GM12892 (cell line): ENCODE measurements at regions not wholly inside any gene's neighbourhood (a gene's known extent, or its start where the extent isn't known, plus 50 kb on each side); places are given as distances from the start of the nearest gene placed in this dataset.

Source experiments
- DNase-seq: peaks from one replicate; pipeline ENCODE4 v3.0.0; 2011; ENCODE audit not compliant: insufficient read length
- FAIRE-seq: peaks from 2 replicates; lab custom pipeline; 2011; peaks lifted over from hg19 to GRCh38; lab: Jason Lieb, UNC
- POLR2A ChIP-seq: IDR thresholded peaks from 2 replicates; pipeline ENCODE4 v1.6.1; 2011; ENCODE audit warnings: low read depth, low read length, control low read depth
- POLR2AphosphoS5 ChIP-seq: IDR thresholded peaks from 2 replicates; pipeline ENCODE4 v1.6.1; 2011; ENCODE audit warnings: low read depth, low read length, control low read depth
- TAF1 ChIP-seq: IDR thresholded peaks from 2 replicates; pipeline ENCODE4 v1.6.1; 2011; ENCODE audit warnings: low read depth, mild to moderate bottlenecking, control low read depth, low read length, borderline replicate concordance

DNA sequence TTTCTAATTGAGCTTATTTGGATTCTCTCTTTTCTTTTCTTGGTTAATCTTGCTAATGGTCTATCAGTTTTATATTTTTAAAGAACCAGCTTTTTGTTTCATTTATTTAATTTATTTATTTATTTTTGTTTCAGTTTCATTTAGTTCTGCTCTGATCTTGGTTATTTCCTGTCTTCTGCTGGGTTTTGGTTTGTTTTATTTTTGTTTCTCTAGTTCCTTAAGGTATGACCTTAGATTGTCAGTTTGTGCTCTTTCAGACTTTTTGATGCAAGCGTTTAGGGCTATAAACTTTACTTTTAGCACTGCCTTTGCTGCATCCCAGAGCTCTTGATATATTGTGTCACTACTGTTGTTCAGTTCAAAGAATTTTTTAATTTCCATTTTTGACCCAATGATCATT lies 149.7 kb upstream of the SLC25A13 start:
- FAIRE-seq (no peak), DNase-seq (no peak)
- TF ChIP-seq TAF1 (no peak), POLR2AphosphoS5 (no peak), POLR2A (no peak)

DNA sequence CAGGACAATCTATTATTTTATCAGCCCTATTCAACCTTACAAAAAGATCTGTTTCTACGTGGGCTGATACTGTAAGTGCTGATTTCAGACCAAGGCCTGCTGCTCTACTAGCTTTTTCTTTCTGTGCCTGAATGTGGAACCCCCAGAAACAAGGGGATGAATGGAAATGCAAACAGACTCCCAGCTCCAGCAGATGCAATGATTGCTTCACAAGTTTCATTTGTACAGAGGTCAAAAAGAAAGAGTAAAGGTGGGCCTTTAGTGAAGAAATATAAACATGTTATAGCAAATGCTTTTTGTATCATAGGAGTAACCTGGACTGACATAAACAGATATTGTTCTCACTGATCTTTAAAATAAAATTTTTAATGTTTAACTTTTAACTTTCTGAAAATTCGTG lies 130.2 kb upstream of the SLC25A13 start:
- FAIRE-seq (no peak), DNase-seq (no peak)
- TF ChIP-seq POLR2A (no peak), POLR2AphosphoS5 (no peak)

DNA sequence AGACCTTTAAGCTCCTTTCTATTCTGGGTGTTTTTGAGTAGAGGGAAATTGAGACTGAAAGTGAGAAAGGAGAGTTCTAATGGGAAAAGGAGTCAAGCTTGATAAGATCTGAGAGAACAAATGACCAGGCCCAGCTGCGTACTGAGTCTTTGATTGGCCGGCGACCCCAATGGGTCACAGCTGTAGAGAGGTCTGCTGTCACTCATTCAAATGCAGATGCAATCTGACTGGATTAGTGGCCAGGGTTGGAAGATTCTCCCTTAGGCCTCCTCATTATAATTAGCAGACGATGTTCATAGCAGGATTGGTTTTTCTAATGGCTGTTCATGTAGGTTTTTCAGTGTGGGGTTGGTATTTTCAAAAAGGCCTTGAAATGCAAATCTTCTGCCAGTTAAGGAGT lies 127.2 kb upstream of the SLC25A13 start:
- FAIRE-seq, result no peak
- no peak for DNase-seq
- TF ChIP-seq POLR2AphosphoS5 (no peak), TAF1 (no peak), POLR2A (no peak)

DNA sequence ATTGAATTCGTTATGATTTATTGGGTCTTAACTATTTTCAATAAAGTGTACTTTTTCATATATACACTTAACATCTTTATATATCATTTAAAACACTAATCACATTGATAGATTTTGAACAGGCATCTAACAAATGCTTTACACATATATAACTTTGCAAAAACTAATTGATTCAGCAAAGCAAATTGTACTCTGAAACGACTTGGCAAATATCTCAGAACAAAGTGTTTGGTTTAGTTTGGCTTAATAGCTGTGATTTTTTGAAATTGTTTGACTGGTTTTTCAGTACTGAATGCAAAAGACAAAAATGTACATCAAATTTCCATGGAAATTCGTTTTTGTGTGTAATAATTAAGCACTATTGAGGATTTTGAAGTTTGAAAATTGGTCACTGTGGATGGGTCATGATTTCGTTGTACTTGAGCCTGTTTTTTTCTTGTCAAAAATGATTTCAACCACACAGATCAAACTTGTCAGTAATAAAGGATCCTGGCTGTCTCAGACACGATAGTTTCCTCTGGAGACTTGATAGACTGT lies 125.3 kb upstream of the SLC25A13 start:
- TF ChIP-seq POLR2AphosphoS5, result no peak
- no peak for TF ChIP-seq TAF1
- no peak for TF ChIP-seq POLR2A
- no peak for FAIRE-seq

DNA sequence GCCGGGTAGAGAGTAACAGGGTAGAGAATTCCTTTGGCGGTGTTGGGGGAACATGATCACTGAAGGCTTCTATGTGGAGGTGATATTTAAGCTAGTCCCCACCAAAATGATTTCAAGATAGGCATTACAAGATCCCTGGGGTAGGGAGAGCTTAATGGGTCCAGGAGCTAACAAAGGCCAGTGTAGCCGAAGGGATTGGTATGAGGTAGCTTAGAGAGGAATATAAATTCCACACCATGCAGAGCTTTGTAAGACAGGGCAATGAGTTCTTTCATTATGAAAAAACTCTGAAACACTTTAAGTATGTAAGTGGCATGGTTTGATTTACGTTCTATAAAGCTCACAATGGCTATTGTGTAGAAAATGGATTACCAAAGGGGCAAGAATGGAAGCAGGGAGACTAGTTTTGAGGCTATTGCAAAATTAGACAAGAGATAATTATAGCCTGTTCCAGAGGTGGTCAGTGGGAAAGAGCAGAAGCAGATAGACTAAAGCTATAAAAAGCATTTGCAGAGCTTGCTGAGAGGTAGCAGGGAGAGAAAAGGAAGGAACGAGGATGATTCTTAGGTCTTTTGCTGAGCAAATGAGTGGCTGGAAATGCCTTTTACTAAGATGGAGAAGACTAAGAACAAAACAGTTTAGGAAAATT lies 119.7 kb upstream of the SLC25A13 start:
- no peak for FAIRE-seq
- no peak for DNase-seq
- TF ChIP-seq TAF1 (no peak), POLR2A (no peak), POLR2AphosphoS5 (no peak)

More for the DNA sequence above, 125.3 kb upstream of the SLC25A13 start:
- no peak for DNase-seq

DNA sequence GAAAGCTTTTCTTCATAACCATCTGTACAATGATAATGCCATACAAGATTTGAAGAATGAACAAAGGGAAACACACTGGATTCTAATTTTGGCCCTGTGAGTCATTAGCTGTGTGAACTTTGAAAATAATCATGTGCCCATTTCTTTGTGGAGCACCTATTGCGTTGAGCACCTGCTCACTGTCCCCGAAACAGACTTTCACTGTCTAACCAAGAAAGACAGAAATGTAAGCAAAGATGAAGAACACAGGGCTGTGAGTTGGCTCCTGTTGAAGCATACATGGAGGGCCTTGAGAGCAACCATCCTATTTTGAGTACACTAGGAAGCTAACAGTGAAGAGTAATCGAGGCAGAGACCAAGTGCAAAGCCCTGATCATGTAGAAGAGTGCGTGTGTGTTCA lies 118.4 kb upstream of the SLC25A13 start:
- FAIRE-seq (no peak), DNase-seq (no peak)

DNA sequence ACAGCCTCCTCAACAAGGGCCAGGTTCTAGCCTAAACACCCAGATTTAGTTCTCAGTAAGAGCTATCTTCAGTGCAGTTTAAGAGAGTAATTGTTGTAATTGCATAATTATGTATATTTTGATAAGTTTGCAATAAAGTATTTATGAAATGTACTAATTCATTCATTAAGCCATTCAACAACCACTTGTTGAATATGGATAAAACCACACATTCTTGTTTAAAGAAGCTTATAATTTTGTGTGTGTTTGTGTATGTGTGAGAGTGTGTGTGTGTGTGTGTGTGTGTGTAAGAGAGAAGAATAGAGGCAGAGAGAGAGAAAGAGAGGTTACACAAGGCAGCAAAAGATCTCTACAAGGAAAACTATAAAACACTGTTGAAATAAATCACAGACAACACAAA lies 115.0 kb upstream of the SLC25A13 start:
- DNase-seq (no peak), FAIRE-seq (no peak)
- TF ChIP-seq POLR2A (no peak), POLR2AphosphoS5 (no peak), TAF1 (no peak)

More for the DNA sequence above, 118.4 kb upstream of the SLC25A13 start:
- no peak for TF ChIP-seq POLR2AphosphoS5
- no peak for TF ChIP-seq POLR2A
- no peak for TF ChIP-seq TAF1

DNA sequence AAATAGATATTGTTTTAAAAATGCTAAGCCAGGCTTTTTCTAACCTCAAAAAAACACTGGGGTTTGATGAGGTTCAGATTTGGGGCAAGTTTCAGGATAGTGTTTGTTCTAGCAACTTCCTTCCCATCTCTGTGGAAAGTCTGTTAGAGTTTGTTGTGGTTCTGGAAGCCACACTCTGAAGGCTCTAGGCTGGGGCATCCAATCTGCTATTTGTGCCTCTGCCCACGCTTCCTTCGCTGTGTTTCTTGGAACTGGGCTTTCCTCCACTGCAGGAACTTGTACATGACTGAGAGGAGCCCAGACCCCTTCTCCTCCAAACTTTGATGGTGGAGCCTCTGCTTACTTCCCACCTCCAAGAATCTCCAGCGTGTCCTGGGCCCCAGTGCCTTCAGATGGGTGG lies 108.5 kb upstream of the SLC25A13 start:
- DNase-seq (no peak), FAIRE-seq (no peak)
- TF ChIP-seq POLR2A, result no peak

DNA sequence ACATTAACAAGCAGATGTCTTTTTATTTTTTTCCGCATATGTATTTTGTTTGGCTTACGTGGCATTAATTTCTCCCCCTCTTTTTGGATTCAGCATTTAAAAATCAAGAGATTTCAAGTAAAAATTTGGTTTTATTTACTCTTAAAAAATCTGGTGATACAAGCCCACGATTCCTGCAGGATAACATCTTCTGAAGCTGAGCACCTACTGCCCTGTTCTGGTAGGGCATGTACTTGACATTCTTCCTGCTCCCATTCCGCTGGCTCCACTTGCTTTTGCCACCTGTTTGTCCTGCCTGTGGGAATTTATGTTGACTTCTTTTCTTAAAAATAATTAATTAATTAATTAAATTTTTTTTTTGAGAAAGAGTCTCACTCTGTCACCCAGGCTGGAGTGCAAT lies 105.2 kb upstream of the SLC25A13 start:
- FAIRE-seq, result no peak
- no peak for TF ChIP-seq POLR2A
- no peak for TF ChIP-seq POLR2AphosphoS5
- no peak for TF ChIP-seq TAF1
- no peak for DNase-seq

DNA sequence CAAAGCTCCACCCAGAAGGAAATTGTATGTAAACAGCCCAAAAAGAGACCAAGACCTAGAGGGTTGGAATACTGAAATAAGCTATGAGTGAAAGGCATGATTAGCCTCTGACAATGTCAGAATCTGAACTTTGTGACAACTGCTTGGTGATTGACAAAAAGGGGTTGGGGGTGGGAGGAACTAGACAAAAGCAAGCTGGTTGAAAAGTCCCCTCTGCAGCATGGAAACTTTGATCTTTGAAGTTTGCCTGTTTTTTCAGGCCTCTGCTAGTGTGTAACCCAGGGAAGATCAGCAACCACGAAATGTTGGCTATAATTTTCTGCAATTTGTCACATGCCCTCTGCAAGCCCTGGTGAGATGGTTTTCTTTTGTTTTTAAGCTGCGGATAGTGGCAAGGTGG lies 104.8 kb upstream of the SLC25A13 start:
- TF ChIP-seq POLR2AphosphoS5 (no peak), POLR2A (no peak), TAF1 (no peak)
- DNase-seq (no peak), FAIRE-seq (no peak)

DNA sequence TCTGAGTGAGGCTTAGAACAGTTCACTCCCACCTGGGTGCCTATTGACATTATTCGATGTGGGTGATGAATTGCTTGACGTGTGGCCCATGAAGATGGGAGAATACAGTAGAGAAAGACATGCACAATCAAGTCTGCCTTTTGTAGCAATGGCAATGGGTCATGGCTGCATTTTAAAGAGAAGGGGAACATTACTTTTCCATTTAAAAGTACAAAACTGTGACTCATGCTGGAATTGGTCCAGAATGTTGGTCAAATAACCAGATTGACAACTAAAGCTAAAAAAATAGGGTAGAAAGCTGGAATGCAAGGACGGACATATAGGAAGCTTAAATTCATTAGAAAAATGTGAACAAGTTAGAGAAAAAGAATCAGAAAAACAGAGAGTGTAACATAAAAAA lies 104.1 kb upstream of the SLC25A13 start:
- TF ChIP-seq TAF1 (no peak), POLR2A (no peak), POLR2AphosphoS5 (no peak)
- FAIRE-seq (no peak), DNase-seq (no peak)

DNA sequence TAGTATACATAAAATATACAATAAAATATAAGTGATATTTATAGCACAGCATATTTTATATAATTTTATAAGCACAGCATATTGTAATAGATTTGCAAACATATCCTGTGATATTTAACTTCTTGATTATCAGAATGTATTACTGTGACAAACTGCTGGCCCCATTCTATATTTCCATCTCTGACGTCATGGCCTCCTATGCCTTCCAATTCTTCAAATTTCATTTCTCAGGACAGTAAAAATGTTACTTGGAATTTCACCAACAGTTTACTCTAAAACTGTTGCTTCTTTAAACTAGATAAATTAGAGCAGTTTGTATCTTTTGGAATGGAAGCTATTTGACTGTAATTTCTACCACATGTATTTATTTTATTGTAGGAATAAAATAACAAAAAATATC lies 102.5 kb upstream of the SLC25A13 start:
- DNase-seq, result no peak
- no peak for FAIRE-seq
- TF ChIP-seq POLR2A (no peak), POLR2AphosphoS5 (no peak), TAF1 (no peak)

DNA sequence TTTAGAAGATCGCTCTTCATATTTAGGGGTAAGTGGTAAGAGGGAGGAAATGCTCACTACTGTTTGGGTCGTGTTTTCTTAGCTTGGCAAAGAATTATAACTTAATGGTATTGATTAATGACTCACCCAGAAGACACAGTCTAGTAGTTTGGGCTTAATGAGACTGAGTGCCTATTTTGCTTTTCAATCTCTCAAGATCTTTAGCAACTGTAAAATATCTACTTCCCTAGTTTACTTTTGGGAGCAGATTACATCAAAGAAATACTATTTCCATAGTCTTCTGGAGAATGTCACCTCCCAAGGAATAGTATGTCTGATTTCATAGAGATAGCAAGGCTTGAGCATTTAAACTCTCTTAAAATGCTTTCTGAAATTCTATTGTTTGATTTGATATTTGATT lies 100.5 kb upstream of the SLC25A13 start:
- FAIRE-seq (no peak), DNase-seq (no peak)
- no peak for TF ChIP-seq TAF1
- no peak for TF ChIP-seq POLR2A
- TF ChIP-seq POLR2AphosphoS5, result no peak
